Lower lobe of right lung (tissue), 2 donors: ENCODE measurements at regions not wholly inside any gene's neighbourhood (a gene's known extent, or its start where the extent isn't known, plus 50 kb on each side); places are given as distances from the start of the nearest gene placed in this dataset.

ENCODE experiments used
- ATAC-seq, 2 donors: fragments of 200-7000 bp; cut with Tn5 transposase; one replicate each; pipeline ENCODE4 v1.9.1; 2020 to 2022; ENCODE audit warnings: mild to moderate bottlenecking in 2 of 2, moderate library complexity in 2 of 2
- DNase-seq: peaks from one replicate; pipeline ENCODE4 v3.0.0-alpha.2; 2020
- H3K27ac ChIP-seq: fragments of 200-600 bp; one replicate; pipeline ENCODE4 v1.8.0; 2022
- H3K27me3 ChIP-seq: fragments of 200-600 bp; one replicate; pipeline ENCODE4 v1.8.0; 2022; ENCODE audit warnings: low read depth
- H3K36me3 ChIP-seq: fragments of 200-600 bp; one replicate; pipeline ENCODE4 v1.8.0; 2022; ENCODE audit warnings: mild to moderate bottlenecking
- H3K4me1 ChIP-seq: fragments of 200-600 bp; one replicate; pipeline ENCODE4 v1.8.0; 2022
- H3K4me3 ChIP-seq: fragments of 200-600 bp; one replicate; pipeline ENCODE4 v1.8.0; 2022; ENCODE audit warnings: mild to moderate bottlenecking
- H3K9me3 ChIP-seq: fragments of 200-600 bp; one replicate; pipeline ENCODE4 v1.8.0; 2022
- CTCF ChIP-seq: fragments of 200-600 bp; IDR thresholded peaks from one replicate; pipeline ENCODE4 v1.8.0; 2022; ENCODE audit warnings: antibody characterized with exemption, mild to moderate bottlenecking
- intact Hi-C: fragments of 100-400 bp; cut with DNase I; formaldehyde crosslinking; loops from one replicate; pipeline ENCODE4 v1.11.0; 2022
- donor health status: DM: no; HTN: yes; CAD: no; lungs with severe emphysema.

GRCh38 chr2:118440404-118441098, 352.3 kb downstream of the INSIG2 start:
- no peak for ATAC-seq
- H3K27me3 ChIP-seq, result no peaks in the 10 kb centered on the region
- no peak overlapping the region for H3K4me3 ChIP-seq
- intact Hi-C loops, result no loop called here
- no peak overlapping the region for H3K27ac ChIP-seq
- H3K9me3 ChIP-seq, result no peaks in the 10 kb centered on the region
- H3K36me3 ChIP-seq, result no peaks in the 10 kb centered on the region
- TF ChIP-seq CTCF, result no peak
- H3K4me1 ChIP-seq, result no peaks in the 10 kb centered on the region
- no peak for DNase-seq

GRCh38 chr2:118437501-118437900, 349.2 kb downstream of the INSIG2 start:
- Histone ChIP-seq H3K9me3 (no peaks in the 10 kb centered on the region), H3K4me1 (no peaks in the 10 kb centered on the region), H3K36me3 (no peaks in the 10 kb centered on the region), H3K27ac (no peak overlapping the region), H3K27me3 (no peaks in the 10 kb centered on the region), H3K4me3 (no peak overlapping the region)
- no peak for TF ChIP-seq CTCF
- ATAC-seq (no peak), DNase-seq (no peak)
- intact Hi-C loops, result no loop called here

- Histone ChIP-seq H3K27ac (no peak overlapping the region), H3K4me1 (no peaks in the 10 kb centered on the region), H3K4me3 (no peak overlapping the region), H3K36me3 (no peaks in the 10 kb centered on the region), H3K9me3 (no peaks in the 10 kb centered on the region), H3K27me3 (no peaks in the 10 kb centered on the region)
- DNase-seq (no peak), ATAC-seq (no peak)
- TF ChIP-seq CTCF, result no peak
- intact Hi-C loops, result no loop called here
Observed at GRCh38 chr2:118431997-118432396, 343.7 kb downstream of the INSIG2 start.

- Histone ChIP-seq H3K27ac (no peak overlapping the region), H3K36me3 (no peaks in the 10 kb centered on the region), H3K9me3 (no peaks in the 10 kb centered on the region), H3K4me1 (no peaks in the 10 kb centered on the region), H3K27me3 (no peaks in the 10 kb centered on the region), H3K4me3 (no peak overlapping the region)
- ATAC-seq, result no peak
- no peak for TF ChIP-seq CTCF
- no peak for DNase-seq
- intact Hi-C loops, result no loop called here
Observed at GRCh38 chr2:118431586-118431985, 343.3 kb downstream of the INSIG2 start.

GRCh38 chr2:118431165-118431517, 342.9 kb downstream of the INSIG2 start:
- Histone ChIP-seq H3K4me1 (no peaks in the 10 kb centered on the region), H3K9me3 (no peaks in the 10 kb centered on the region), H3K4me3 (no peak overlapping the region), H3K27me3 (no peaks in the 10 kb centered on the region), H3K36me3 (no peaks in the 10 kb centered on the region), H3K27ac (no peak overlapping the region)
- TF ChIP-seq CTCF, result no peak
- ATAC-seq (no peak), DNase-seq (no peak)
- intact Hi-C loops, result no loop called here
